Ectodermal cell (in vitro differentiated cells): ENCODE measurements at regions not wholly inside any gene's neighbourhood (a gene's known extent, or its start where the extent isn't known, plus 50 kb on each side); places are given as distances from the start of the nearest gene placed in this dataset.
"Not testable (repeated sequence)": the region's sequence is repeated elsewhere in the genome, so short reads cannot be mapped to it uniquely, and the experiment has no call there.

ENCODE experiments used
- H3K27ac ChIP-seq: 2 replicates; pipeline ENCODE4 v1.7.0; 2013; ENCODE audit warnings: mild to moderate bottlenecking, low read depth, low read length; ENCODE audit not compliant: insufficient read depth, poor library complexity, severe bottlenecking
- H3K27me3 ChIP-seq: 2 replicates; pipeline ENCODE4 v1.7.0; 2013; ENCODE audit warnings: mild to moderate bottlenecking, low read length; ENCODE audit not compliant: insufficient read depth, control insufficient read depth, poor library complexity, severe bottlenecking
- H3K36me3 ChIP-seq: one replicate; pipeline ENCODE4 v1.7.0; 2013; ENCODE audit warnings: low read length; ENCODE audit not compliant: control insufficient read depth, insufficient read depth
- H3K4me1 ChIP-seq: one replicate; pipeline ENCODE4 v1.7.0; 2013; ENCODE audit warnings: low read length; ENCODE audit not compliant: control insufficient read depth, insufficient read depth
- H3K4me3 ChIP-seq: 2 replicates; pipeline ENCODE4 v1.7.0; 2013; ENCODE audit warnings: low read depth, low read length, control low read depth; ENCODE audit not compliant: insufficient read depth
- H3K9me3 ChIP-seq: 2 replicates; pipeline ENCODE4 v1.7.0; 2013; ENCODE audit warnings: mild to moderate bottlenecking, low read length, moderate library complexity; ENCODE audit not compliant: control insufficient read depth
- WGBS, 2 experiments: methylation state at CpG; one replicate each; pipeline ENCODE4 v1.1.7; 2013; ENCODE audit warnings: missing lambda C conversion rate in 2 of 2; 5-methylcytosine and 5-hydroxymethylcytosine counted together

DNA sequence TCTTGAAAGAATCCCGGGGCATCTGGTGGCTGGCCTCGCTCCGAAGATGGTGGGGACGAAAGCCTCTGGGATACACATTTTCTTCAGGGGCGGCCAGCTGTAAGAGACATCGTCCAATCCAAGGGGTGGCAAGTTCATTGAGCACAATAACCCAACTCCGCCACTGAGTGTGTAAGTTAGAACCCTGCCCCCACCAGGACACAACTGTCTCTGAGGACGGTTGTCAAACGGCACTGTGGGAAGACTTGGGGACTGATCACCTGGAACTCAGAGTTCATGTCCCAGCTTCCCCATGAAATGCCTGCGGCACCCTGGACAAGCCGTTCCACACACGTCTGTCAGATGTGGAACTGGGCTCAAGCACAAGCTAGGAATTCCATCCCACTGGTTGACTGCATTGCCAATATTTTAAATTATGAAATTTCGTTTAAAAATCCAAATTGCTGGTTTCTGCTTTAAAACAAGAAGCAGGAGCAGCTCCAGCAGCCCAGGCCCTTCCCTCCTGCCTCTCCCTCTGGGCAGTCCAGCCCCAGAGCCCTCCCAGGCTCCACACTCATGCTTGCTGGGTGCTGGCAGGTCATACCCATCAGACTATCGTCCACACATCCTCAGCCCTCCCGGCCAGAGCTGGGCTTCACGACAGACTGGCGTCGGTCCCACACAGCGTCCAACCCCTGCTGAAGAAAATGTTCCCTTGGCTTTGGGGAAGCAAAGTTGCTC, 80.9 kb upstream of the AFDN start:
- Histone ChIP-seq H3K9me3 (no peaks in the 10 kb centered on the region), H3K4me1 (peaks cover 5% of the 10 kb centered on the region), H3K27ac (no peak overlapping the region), H3K36me3 (no peaks in the 10 kb centered on the region), H3K27me3 (no peaks in the 10 kb centered on the region), H3K4me3 (no peak overlapping the region)
- WGBS, 2 experiments, result 93 to 94% methylated on average over 19 of the region's 19 CpGs

DNA sequence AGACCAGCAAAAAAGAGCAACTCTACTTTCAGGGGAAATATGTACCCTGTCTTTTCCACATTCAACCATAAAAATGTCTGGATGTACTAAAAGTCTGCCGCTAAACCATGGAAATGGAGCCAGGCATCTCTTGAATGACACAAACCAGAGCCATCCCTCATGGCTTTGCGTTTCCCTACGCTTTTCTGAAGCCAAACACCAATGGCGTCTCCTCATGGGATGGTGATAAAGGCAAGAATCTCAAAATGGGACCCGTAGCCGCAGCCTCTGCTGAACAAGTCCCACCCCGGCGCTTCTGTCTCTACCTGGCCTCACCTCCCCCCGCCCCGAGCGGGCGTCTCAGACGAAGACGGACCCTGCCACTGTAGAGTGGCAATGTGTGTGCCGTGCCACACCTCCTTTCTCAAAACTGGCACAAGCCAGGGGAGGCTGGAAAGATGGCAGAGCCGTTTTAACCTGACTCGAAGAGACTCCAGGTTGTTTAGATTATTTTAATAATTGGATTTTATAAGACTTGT, 80.3 kb upstream of the AFDN start:
- WGBS, 2 experiments, result 92 to 95% methylated on average over 17 of the region's 17 CpGs
- Histone ChIP-seq H3K36me3 (no peaks in the 10 kb centered on the region), H3K4me3 (no peak overlapping the region), H3K4me1 (peaks cover 5% of the 10 kb centered on the region), H3K27me3 (no peaks in the 10 kb centered on the region), H3K9me3 (no peaks in the 10 kb centered on the region), H3K27ac (no peak overlapping the region)

DNA sequence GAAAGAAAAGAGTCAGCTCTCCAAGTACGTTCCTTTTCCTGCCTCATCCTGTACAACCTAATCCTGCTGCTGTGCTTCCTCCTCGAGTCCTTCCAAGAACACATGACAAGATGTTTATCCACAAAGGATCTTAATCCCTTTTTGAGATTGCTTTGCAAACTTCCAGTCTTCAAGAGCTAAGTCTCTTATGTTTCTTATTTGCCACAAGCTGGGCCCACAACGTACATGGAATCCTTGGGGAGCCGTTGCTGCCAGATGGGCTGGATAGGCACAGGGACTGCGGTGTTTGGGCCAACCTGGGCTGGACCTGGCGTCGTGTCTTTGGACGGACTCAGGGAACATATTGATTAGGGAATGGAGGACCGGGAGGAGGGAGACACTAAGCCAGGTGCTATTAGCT, 79.7 kb upstream of the AFDN start:
- H3K4me3 ChIP-seq, result no peak overlapping the region
- no peak overlapping the region for H3K27ac ChIP-seq
- no peaks in the 10 kb centered on the region for H3K9me3 ChIP-seq
- WGBS, 2 experiments, result 91% methylated on average over 9 of the region's 9 CpGs
- H3K27me3 ChIP-seq, result no peaks in the 10 kb centered on the region
- H3K36me3 ChIP-seq, result no peaks in the 10 kb centered on the region
- H3K4me1 ChIP-seq, result peaks cover 5% of the 10 kb centered on the region

GRCh38 chr6:167747645-167748044, 79.1 kb upstream of the AFDN start:
- Histone ChIP-seq H3K27ac (no peak overlapping the region), H3K27me3 (no peaks in the 10 kb centered on the region), H3K4me3 (no peak overlapping the region), H3K4me1 (peaks cover 5% of the 10 kb centered on the region), H3K36me3 (no peaks in the 10 kb centered on the region), H3K9me3 (no peaks in the 10 kb centered on the region)
- WGBS, 2 experiments, result 92 to 95% methylated on average over 5 of the region's 5 CpGs

DNA sequence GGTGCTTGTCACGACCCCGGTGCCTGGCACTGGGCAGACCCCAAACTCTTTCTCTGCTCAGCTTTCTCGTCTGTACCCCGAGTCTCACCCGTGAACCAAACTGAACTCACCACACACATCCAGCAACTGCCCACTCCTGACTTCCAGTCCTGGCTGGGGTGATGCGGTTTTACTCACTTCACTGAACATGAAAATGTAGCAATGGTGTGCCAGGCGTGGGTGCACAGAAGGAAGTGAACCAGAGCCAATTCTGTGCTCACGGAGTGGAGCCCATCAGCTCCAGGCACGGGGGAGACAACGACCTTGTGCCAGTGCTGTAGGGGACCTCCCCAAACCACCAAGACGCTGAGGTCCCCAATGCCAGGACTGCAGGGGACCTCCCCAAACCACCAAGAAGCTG, 78.7 kb upstream of the AFDN start:
- Histone ChIP-seq H3K27ac (no peak overlapping the region), H3K9me3 (no peaks in the 10 kb centered on the region), H3K27me3 (no peaks in the 10 kb centered on the region), H3K4me1 (peaks cover 5% of the 10 kb centered on the region), H3K36me3 (no peaks in the 10 kb centered on the region), H3K4me3 (no peak overlapping the region)
- WGBS, 2 experiments, result 91 to 94% methylated on average over 11 of the region's 11 CpGs

DNA sequence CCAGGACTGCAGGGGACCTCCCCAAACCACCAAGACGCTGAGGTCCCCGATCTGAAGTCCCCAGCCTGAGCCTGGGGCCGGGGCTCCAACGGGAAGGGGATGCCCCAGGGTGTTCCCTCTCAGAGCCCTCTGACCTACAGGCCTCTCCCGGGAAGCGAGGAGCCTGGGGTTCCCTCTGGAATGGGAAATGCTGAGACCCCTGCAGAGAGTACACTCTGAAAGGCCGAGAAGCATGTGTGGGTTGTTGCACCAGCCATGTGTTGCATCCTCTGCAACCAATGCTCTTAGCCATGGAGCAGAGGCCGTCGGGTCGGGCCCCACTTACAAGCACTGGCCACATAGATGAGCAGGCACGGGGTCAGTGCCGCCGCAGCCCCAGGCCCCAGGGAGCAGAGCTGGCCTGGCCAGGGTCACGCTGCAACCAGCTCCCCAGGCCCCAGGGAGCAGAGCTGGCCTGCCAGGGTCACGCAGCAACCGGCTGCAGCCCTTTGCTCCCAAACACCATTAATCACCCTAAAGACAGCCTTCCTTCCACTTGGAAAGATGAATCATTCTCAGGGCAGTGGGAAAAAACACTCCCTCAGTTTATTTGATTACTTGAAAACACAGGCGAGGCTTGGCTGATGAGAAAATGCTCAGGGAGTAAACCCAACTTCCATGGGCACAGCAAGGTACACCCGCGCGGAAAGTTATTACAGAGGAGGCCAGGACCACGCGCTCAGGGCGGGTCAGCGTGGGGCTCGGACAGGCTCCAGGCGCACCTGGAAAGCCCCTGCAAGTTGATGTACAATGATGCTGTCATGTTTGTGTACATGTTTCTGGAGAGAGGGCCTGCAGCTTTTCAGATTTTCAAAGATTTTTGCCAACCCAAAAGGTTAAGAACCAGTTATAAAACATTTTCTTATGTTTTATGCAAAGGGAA, 78.0 kb upstream of the AFDN start:
- WGBS, 2 experiments, result 87 to 88% methylated on average over 26 of the region's 26 CpGs
- no peaks in the 10 kb centered on the region for H3K36me3 ChIP-seq
- H3K27ac ChIP-seq, result no peak overlapping the region
- H3K4me1 ChIP-seq, result peaks cover 5% of the 10 kb centered on the region
- no peaks in the 10 kb centered on the region for H3K9me3 ChIP-seq
- no peak overlapping the region for H3K4me3 ChIP-seq
- no peaks in the 10 kb centered on the region for H3K27me3 ChIP-seq

GRCh38 chr6:167750956-167751358, 75.8 kb upstream of the AFDN start:
- Histone ChIP-seq H3K4me1 (peaks cover 5% of the 10 kb centered on the region), H3K4me3 (no peak overlapping the region), H3K9me3 (no peaks in the 10 kb centered on the region), H3K36me3 (no peaks in the 10 kb centered on the region), H3K27me3 (no peaks in the 10 kb centered on the region), H3K27ac (no peak overlapping the region)
- WGBS, 2 experiments, result 82 to 83% methylated on average over 4 of the region's 4 CpGs

DNA sequence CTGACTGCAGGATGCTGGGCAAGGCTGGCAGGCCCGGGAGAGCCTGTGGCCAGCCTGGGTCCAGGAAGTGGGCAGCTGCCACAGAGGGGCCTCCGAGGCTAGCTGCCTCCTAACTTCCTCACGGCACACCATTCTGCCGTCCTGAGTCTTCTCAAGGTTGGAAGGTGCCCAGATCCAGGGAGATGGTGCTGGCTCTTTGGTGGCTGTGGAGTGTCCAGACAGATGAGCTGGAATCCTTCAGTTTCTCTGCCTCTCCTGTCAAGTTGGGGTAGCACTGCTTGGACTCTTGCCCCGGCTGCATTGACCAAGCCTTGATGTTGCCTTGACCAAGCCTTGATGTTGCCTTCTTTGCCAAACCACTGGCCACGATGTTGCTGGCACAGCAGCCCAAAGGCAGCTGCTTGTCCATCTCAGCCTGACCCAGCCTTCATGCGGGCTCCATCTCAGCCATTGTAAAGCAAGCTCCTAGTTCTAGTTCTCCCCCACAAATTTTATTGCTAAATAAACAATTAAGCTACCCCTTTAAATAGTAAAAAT, 75.1 kb upstream of the AFDN start:
- no peaks in the 10 kb centered on the region for H3K36me3 ChIP-seq
- no peak overlapping the region for H3K4me3 ChIP-seq
- H3K9me3 ChIP-seq, result no peaks in the 10 kb centered on the region
- peaks cover 5% of the 10 kb centered on the region for H3K4me1 ChIP-seq
- no peak overlapping the region for H3K27ac ChIP-seq
- WGBS, 2 experiments, result 94 to 95% methylated on average over 7 of the region's 7 CpGs
- no peaks in the 10 kb centered on the region for H3K27me3 ChIP-seq

DNA sequence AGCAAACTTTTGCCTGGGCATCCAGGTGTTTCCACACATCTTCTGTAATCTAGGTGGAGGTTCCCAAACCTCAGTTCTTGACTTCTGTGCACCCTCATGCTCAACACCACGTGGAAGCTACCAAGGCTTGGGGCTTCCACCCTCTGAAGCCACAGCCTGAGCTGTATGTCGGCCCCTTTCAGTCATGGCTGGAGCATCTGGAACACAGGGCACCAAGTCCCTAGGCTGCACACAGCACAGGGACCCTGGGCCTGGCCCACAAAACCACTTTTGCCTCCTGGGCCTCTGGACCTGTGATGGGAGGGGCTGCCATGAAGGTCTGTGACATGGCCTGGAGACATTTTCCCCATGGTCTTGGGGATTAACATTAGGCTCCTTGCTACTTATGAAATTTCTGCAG, 73.4 kb upstream of the AFDN start:
- H3K9me3 ChIP-seq, H3K27ac ChIP-seq, H3K4me1 ChIP-seq, H3K36me3 ChIP-seq, H3K4me3 ChIP-seq, H3K27me3 ChIP-seq: not testable (repeated sequence)
- whole genome bisulfite sequencing, 2 experiments, result 90% methylated on average over 2 of the region's 2 CpGs

- Histone ChIP-seq H3K27ac (no peak overlapping the region), H3K36me3 (no peaks in the 10 kb centered on the region), H3K4me1 (no peaks in the 10 kb centered on the region), H3K4me3 (no peak overlapping the region), H3K9me3 (no peaks in the 10 kb centered on the region), H3K27me3 (no peaks in the 10 kb centered on the region)
- WGBS, 2 experiments, result 94 to 95% methylated on average over 10 of the region's 10 CpGs
Observed at GRCh38 chr6:167754691-167755090, 72.0 kb upstream of the AFDN start.
